B cell (primary cell): ENCODE measurements at regions not wholly inside any gene's neighbourhood (a gene's known extent, or its start where the extent isn't known, plus 50 kb on each side); places are given as distances from the start of the nearest gene placed in this dataset.

Source experiments
- ATAC-seq: fragments of 200-7000 bp; cut with Tn5 transposase; one replicate; pipeline ENCODE4 v1.10.0; 2021; ENCODE audit warnings: low read depth, mild to moderate bottlenecking, moderate number of reproducible peaks, moderate library complexity
- CTCF ChIA-PET: fragments of 350-600 bp; sonication (Branson Sonifier 250); formaldehyde crosslinking; loops from one replicate; lab custom pipeline; 2021; ENCODE audit warnings: antibody characterized with exemption, inconsistent platforms; lab: Charles Lee
- POLR2A ChIA-PET: fragments of 350-600 bp; sonication (Branson Sonifier 250); formaldehyde crosslinking; loops from one replicate; lab custom pipeline; 2021; ENCODE audit warnings: antibody characterized with exemption; lab: Charles Lee
- DNase-seq: peaks from one replicate; pipeline ENCODE4 v3.0.0; 2013
- H2AFZ ChIP-seq: 2 replicates; pipeline ENCODE4 v1.6.1; 2012; ENCODE audit warnings: mild to moderate bottlenecking, low read depth, low read length; ENCODE audit not compliant: insufficient read depth, poor library complexity, severe bottlenecking
- H3K27ac ChIP-seq, 2 donors: 1 replicate in 1 of 2; 2 replicates in 1 of 2; pipeline ENCODE4 v1.5.1; 2012 to 2013; ENCODE audit warnings: low read length in 2 of 2, mild to moderate bottlenecking in 2 of 2, moderate library complexity in 1 of 2
- H3K27me3 ChIP-seq, 4 experiments: fragments of 200-600 bp in 1 of 4; sonication (generic) in 1 of 4; replicated peaks in 1 of 4; 1 replicate in 2 of 4; 2 replicates in 2 of 4; pipeline versions ENCODE4 v1.6.1 to v1.7.0; 2013 to 2016; ENCODE audit warnings: low read length in 3 of 4, mild to moderate bottlenecking in 2 of 4, mixed read lengths in 1 of 4, moderate library complexity in 1 of 4; ENCODE audit not compliant: insufficient read depth in 4 of 4, control insufficient read depth in 3 of 4; ENCODE audit errors: control extremely low read depth in 1 of 4
- H3K36me3 ChIP-seq, 2 experiments: replicated peaks in 1 of 2; 1 replicate in 1 of 2; 2 replicates in 1 of 2; pipeline versions ENCODE4 v1.6.1 to v1.7.1; 2013; ENCODE audit warnings: low read length in 1 of 2; ENCODE audit not compliant: insufficient read depth in 2 of 2, control insufficient read depth in 1 of 2; ENCODE audit errors: control extremely low read depth in 1 of 2, extremely low read depth in 1 of 2
- H3K4me1 ChIP-seq, 2 donors: fragments of 200-600 bp in 1 of 2; sonication (generic) in 1 of 2; 1 replicate in 1 of 2; 2 replicates in 1 of 2; pipeline versions ENCODE4 v1.5.1 to v1.6.1; 2013 to 2017; ENCODE audit warnings: low read length in 2 of 2; ENCODE audit not compliant: control insufficient read depth in 2 of 2, insufficient read depth in 2 of 2
- H3K4me2 ChIP-seq: replicated peaks from 2 replicates; pipeline ENCODE3; 2012; ENCODE audit warnings: mild to moderate bottlenecking, low read depth, low read length; ENCODE audit not compliant: poor library complexity, severe bottlenecking
- H3K4me3 ChIP-seq, 5 experiments: fragments of 200-600 bp in 1 of 5; sonication (generic) in 1 of 5; 1 replicate in 3 of 5; 2 replicates in 2 of 5; pipeline versions ENCODE4 v1.5.1 to v1.7.0; 2011 to 2016; ENCODE audit warnings: low read length in 4 of 5, mild to moderate bottlenecking in 4 of 5, low read depth in 2 of 5, control low read depth in 1 of 5, moderate library complexity in 1 of 5; ENCODE audit not compliant: insufficient read depth in 1 of 5; ENCODE audit errors: control extremely low read depth in 1 of 5, extremely low read depth in 1 of 5
- H3K79me2 ChIP-seq: fragments of 200-600 bp; sonication (generic); one replicate; pipeline ENCODE4 v1.6.0; 2016; ENCODE audit warnings: low read length; ENCODE audit not compliant: control insufficient read depth, insufficient read depth
- H3K9ac ChIP-seq: fragments of 200-600 bp; sonication (generic); 2 replicates; pipeline ENCODE4 v1.6.1; 2017; ENCODE audit warnings: mild to moderate bottlenecking, low read length, moderate library complexity
- H3K9me3 ChIP-seq, 3 donors: one replicate each; pipeline versions ENCODE4 v1.6.1 to v1.7.1; 2013; ENCODE audit warnings: low read length in 2 of 3; ENCODE audit not compliant: control insufficient read depth in 2 of 3, insufficient read depth in 1 of 3; ENCODE audit errors: control extremely low read depth in 1 of 3
- H4K20me1 ChIP-seq: 2 replicates; pipeline ENCODE4 v1.6.0; 2012; ENCODE audit warnings: mild to moderate bottlenecking, low read length; ENCODE audit not compliant: insufficient read depth, control insufficient read depth, poor library complexity, severe bottlenecking
- H3K27ac Mint-ChIP-seq: one replicate; pipeline ENCODE4 v1.8.0; 2021; ENCODE audit warnings: mixed read lengths
- H3K27me3 Mint-ChIP-seq: one replicate; pipeline ENCODE4 v1.8.0; 2021; ENCODE audit warnings: mixed read lengths
- H3K4me1 Mint-ChIP-seq: one replicate; pipeline ENCODE4 v1.8.0; 2021; ENCODE audit warnings: mixed read lengths
- H3K4me3 Mint-ChIP-seq: one replicate; pipeline ENCODE4 v1.8.0; 2021; ENCODE audit warnings: mixed read lengths
- H3K9me3 Mint-ChIP-seq: one replicate; pipeline ENCODE4 v1.8.0; 2022; ENCODE audit warnings: mixed read lengths; ENCODE audit not compliant: insufficient read depth
- EZH2 ChIP-seq: IDR thresholded peaks from 2 replicates; pipeline ENCODE4 v1.6.1; 2012; ENCODE audit warnings: borderline replicate concordance, low read depth, mild to moderate bottlenecking, moderate library complexity, low read length; ENCODE audit not compliant: insufficient read depth, poor library complexity, severe bottlenecking
- WGBS: methylation state at CpG from one replicate; pipeline ENCODE4 v1.1.5; 2013; ENCODE audit warnings: missing lambda C conversion rate; ENCODE audit not compliant: insufficient coverage; 5-methylcytosine and 5-hydroxymethylcytosine counted together
- intact Hi-C: fragments of 100-400 bp; cut with micrococcal nuclease; formaldehyde crosslinking; loops from one replicate; pipeline ENCODE4 v1.10.0; 2022
- TF ChIP-seq, protein P1 (sequence below): fragments of 200-600 bp; IDR thresholded peaks from one replicate; pipeline ENCODE4 v1.8.0; 2022; ENCODE audit warnings: antibody characterized with exemption, mild to moderate bottlenecking

DNA sequence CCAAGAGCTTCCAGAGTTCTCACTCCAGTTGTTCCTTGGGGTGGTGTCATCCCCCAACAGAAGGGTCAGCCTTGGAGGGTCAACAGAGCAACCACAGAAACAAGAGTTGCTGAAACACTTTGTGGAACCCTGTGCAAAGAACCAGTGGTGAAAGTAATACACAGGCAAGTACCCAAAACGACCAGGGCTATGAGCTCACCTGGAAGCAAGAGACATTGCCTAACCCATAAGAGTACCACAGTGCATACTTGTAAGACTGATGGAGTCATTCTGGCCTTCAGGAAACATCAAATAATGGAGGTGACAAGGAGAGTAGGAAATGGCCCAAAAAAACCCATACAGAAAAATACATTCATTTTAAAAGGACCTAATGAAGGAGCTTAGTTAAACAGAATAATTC lies 184.3 kb upstream of the TSC22D1 start:
- Histone ChIP-seq H3K27me3 (peaks cover 0 to 5% (median 0%) of the 10 kb centered on the region in 4 experiments), H3K9me3 (no peaks in the 10 kb centered on the region), H3K9ac (no peak overlapping the region), H3K36me3 (no peaks in the 10 kb centered on the region), H3K79me2 (no peaks in the 10 kb centered on the region), H4K20me1 (no peaks in the 10 kb centered on the region), H3K4me2 (no peak overlapping the region), H2AFZ (no peak overlapping the region), H3K4me1 (no peaks in the 10 kb centered on the region), H3K4me3 (no peak overlapping the region), H3K27ac (no peak overlapping the region)
- POLR2A ChIA-PET = no interaction called here
- CTCF ChIA-PET = no interaction called here
- DNase-seq (no peak), ATAC-seq (no peak)
- H3K4me1 Mint-ChIP-seq = no peaks in the 10 kb centered on the region
- H3K27ac Mint-ChIP-seq = no peak overlapping the region
- no peaks in the 10 kb centered on the region for H3K9me3 Mint-ChIP-seq
- no CpG with 5 or more reads among the region's 1 CpG for whole genome bisulfite sequencing
- TF ChIP-seq EZH2 = no peak
- H3K27me3 Mint-ChIP-seq = peaks cover 8% of the 10 kb centered on the region
- H3K4me3 Mint-ChIP-seq = no peak overlapping the region
- intact Hi-C loops = no loop called here

DNA sequence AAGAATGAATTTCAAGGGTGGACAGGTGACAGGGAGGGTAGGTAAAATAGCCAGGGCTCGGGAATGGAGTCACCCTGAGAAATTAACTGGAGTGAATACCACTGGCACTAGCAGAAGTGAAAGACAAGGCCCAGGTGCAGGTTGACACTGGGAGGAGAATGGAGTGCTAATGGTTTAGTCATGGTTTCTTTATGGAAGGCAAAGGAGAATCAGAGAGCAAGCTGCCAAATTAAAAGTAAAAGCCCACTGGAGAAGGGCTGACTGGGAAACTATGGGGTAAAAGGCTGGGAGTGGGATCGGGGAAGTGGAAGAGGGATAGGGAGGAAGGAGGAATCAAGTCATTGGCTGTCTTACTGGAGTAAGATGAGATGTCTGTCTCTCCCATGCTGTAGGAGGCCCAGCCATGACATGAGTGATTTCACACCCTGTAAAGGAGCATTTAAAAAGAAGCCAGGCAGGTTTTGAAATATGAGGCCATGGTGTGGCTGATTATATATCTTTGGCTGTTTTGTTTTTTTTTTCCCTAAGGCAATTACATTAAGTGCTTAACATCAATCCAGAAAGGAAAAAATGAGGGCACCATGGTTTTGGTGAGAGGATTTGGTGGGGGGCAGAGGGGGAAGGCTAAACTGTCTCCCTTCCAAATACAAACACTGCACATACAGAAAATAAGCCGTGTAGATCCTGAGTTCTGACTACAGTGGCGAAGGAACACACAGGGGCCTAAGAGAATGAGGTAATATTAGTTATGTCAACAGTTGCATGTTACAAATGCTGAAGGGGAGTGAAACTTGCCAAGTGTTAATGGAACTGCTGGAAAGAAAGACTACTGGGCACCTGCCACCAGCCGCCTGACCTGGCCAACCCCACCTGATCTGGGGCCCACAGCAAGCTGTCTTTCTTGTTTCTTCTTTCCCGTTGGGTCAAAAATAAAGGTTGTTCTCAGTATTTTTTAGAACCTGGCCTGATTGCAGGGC lies 183.5 kb upstream of the TSC22D1 start:
- no peak overlapping the region for H3K27ac ChIP-seq
- no peak overlapping the region for H3K27ac Mint-ChIP-seq
- H2AFZ ChIP-seq = no peak overlapping the region
- DNase-seq (no peak), ATAC-seq (no peak)
- no peaks in the 10 kb centered on the region for H3K4me1 Mint-ChIP-seq
- intact Hi-C loops = no loop called here
- peaks cover 0 to 5% (median 0%) of the 10 kb centered on the region in 4 experiments for H3K27me3 ChIP-seq
- 92% methylated on average over 4 of the region's 6 CpGs for WGBS
- H3K4me3 ChIP-seq = no peak overlapping the region
- H3K4me2 ChIP-seq = no peak overlapping the region
- no peak overlapping the region for H3K9ac ChIP-seq
- no peaks in the 10 kb centered on the region for H4K20me1 ChIP-seq
- H3K79me2 ChIP-seq = no peaks in the 10 kb centered on the region
- H3K4me1 ChIP-seq = no peaks in the 10 kb centered on the region
- TF ChIP-seq EZH2 = no peak
- TF ChIP-seq, protein P1, sequence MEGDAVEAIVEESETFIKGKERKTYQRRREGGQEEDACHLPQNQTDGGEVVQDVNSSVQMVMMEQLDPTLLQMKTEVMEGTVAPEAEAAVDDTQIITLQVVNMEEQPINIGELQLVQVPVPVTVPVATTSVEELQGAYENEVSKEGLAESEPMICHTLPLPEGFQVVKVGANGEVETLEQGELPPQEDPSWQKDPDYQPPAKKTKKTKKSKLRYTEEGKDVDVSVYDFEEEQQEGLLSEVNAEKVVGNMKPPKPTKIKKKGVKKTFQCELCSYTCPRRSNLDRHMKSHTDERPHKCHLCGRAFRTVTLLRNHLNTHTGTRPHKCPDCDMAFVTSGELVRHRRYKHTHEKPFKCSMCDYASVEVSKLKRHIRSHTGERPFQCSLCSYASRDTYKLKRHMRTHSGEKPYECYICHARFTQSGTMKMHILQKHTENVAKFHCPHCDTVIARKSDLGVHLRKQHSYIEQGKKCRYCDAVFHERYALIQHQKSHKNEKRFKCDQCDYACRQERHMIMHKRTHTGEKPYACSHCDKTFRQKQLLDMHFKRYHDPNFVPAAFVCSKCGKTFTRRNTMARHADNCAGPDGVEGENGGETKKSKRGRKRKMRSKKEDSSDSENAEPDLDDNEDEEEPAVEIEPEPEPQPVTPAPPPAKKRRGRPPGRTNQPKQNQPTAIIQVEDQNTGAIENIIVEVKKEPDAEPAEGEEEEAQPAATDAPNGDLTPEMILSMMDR = no peak
- peaks cover 8% of the 10 kb centered on the region for H3K27me3 Mint-ChIP-seq
- H3K9me3 ChIP-seq = no peaks in the 10 kb centered on the region
- no peaks in the 10 kb centered on the region for H3K9me3 Mint-ChIP-seq
- no peaks in the 10 kb centered on the region for H3K36me3 ChIP-seq
- no peak overlapping the region for H3K4me3 Mint-ChIP-seq
- CTCF ChIA-PET = no interaction called here
- POLR2A ChIA-PET = no interaction called here
